ENCODE measurements at regions not wholly inside any gene's neighbourhood (a gene's known extent, or its start where the extent isn't known, plus 50 kb on each side); places are given as distances from the start of the nearest gene placed in this dataset.

GRCh38 chr3:153897842-153898241, 223.3 kb upstream of the ARHGEF26 start:
- no peaks in the 10 kb centered on the region for H4K20me1 ChIP-seq (replicated peaks; ENCODE audit: control insufficient read depth, extremely low read depth, insufficient read depth, low read length)
- no peak overlapping the region for H3K4me3 ChIP-seq (replicated peaks in 1 of 3; ENCODE audit: insufficient read depth in 1 of 3, low read depth in 1 of 3, low read length in 3 of 3)
- ChIA-PET CTCF (interaction anchor here (1.6 kb wide), 1 partner anchor 9 kb away, joined by 4 read pairs; no protein-coding TSS in a partner anchor), POLR2A (no interaction called here)
- no TSS peak for BruUV-seq (replicated peaks)
- no peaks in the 10 kb centered on the region for H3K36me3 ChIP-seq (ENCODE audit: control insufficient read depth in 2 of 2, extremely low read depth in 1 of 2, insufficient read depth in 2 of 2, low read length in 2 of 2)
- H2AFZ ChIP-seq (ENCODE audit: low read depth, low read length): no peak overlapping the region
- TF ChIP-seq JUN (IDR thresholded peaks at IDR 0.05; ENCODE audit: borderline replicate concordance, insufficient read depth, insufficient read length, low read depth) (no peak), GATA2 (IDR thresholded peaks at IDR 0.05; ENCODE audit: insufficient read depth, insufficient read length, low read depth, low read length) (no peak), EZH2 (IDR thresholded peaks at IDR 0.05; ENCODE audit: borderline replicate concordance, low read depth, low read length, severe bottlenecking) (no peak), POLR2AphosphoS5 (IDR thresholded peaks at IDR 0.05; ENCODE audit: insufficient read depth, low read depth, low read length) (no peak)
- dilution Hi-C loops (cut with MboI; ENCODE audit: extremely low pct_ligation_motif_present, low sequenced_read_pairs): no loop called here
- no peaks in the 10 kb centered on the region for H3K4me1 ChIP-seq (ENCODE audit: control insufficient read depth, extremely low read depth, insufficient read depth, low read length)
- intact Hi-C loops (cut with micrococcal nuclease): loop anchor here (10.0 kb wide), 1 partner anchor 733 kb away; the partner anchor contains the start of gene RAP2B
- no peak for DNase-seq (ENCODE audit: low read depth, low spot score)
- no peaks in the 10 kb centered on the region for H3K9me1 ChIP-seq (replicated peaks; ENCODE audit: control insufficient read depth, extremely low read depth, insufficient read depth, low read length)
- FAIRE-seq: no peak
- H3K27ac ChIP-seq (ENCODE audit: insufficient read depth, low read depth, low read length): no peak overlapping the region
- no peaks in the 10 kb centered on the region for H3K27me3 ChIP-seq (ENCODE audit: control insufficient read depth in 2 of 2, insufficient read depth in 2 of 2, low read length in 2 of 2)
- no peak overlapping the region for H3K9ac ChIP-seq (replicated peaks; ENCODE audit: extremely low read depth, insufficient read depth, low read length)
- H3K79me2 ChIP-seq (ENCODE audit: control insufficient read depth, insufficient read depth, low read length): no peaks in the 10 kb centered on the region
- H3K9me3 ChIP-seq (replicated peaks; ENCODE audit: control insufficient read depth, insufficient read depth, low read length): no peaks in the 10 kb centered on the region
- H3K4me2 ChIP-seq (ENCODE audit: insufficient read depth, low read length): no peak overlapping the region

- Histone ChIP-seq H3K9me1 (replicated peaks; ENCODE audit: control insufficient read depth, extremely low read depth, insufficient read depth, low read length) (no peaks in the 10 kb centered on the region), H3K36me3 (ENCODE audit: control insufficient read depth in 2 of 2, extremely low read depth in 1 of 2, insufficient read depth in 2 of 2, low read length in 2 of 2) (no peaks in the 10 kb centered on the region), H3K27me3 (ENCODE audit: control insufficient read depth in 2 of 2, insufficient read depth in 2 of 2, low read length in 2 of 2) (no peaks in the 10 kb centered on the region), H4K20me1 (replicated peaks; ENCODE audit: control insufficient read depth, extremely low read depth, insufficient read depth, low read length) (no peaks in the 10 kb centered on the region), H3K4me1 (ENCODE audit: control insufficient read depth, extremely low read depth, insufficient read depth, low read length) (no peaks in the 10 kb centered on the region), H3K4me3 (replicated peaks in 1 of 3; ENCODE audit: insufficient read depth in 1 of 3, low read depth in 1 of 3, low read length in 3 of 3) (no peak overlapping the region), H3K27ac (ENCODE audit: insufficient read depth, low read depth, low read length) (no peak overlapping the region), H2AFZ (ENCODE audit: low read depth, low read length) (no peak overlapping the region), H3K9ac (replicated peaks; ENCODE audit: extremely low read depth, insufficient read depth, low read length) (no peak overlapping the region), H3K4me2 (ENCODE audit: insufficient read depth, low read length) (no peak overlapping the region), H3K9me3 (replicated peaks; ENCODE audit: control insufficient read depth, insufficient read depth, low read length) (no peaks in the 10 kb centered on the region), H3K79me2 (ENCODE audit: control insufficient read depth, insufficient read depth, low read length) (no peaks in the 10 kb centered on the region)
- TF ChIP-seq POLR2A (IDR thresholded peaks at IDR 0.05; ENCODE audit: low read depth, low read length): no peak
- TF ChIP-seq GATA2 (IDR thresholded peaks at IDR 0.05; ENCODE audit: insufficient read depth, insufficient read length, low read depth, low read length): no peak
- TF ChIP-seq FOS (IDR thresholded peaks at IDR 0.05; ENCODE audit: borderline replicate concordance, insufficient read depth, low read length): no peak
- TF ChIP-seq MAX (IDR thresholded peaks at IDR 0.05; ENCODE audit: insufficient read depth, insufficient read length): no peak
- no peak for TF ChIP-seq MYC (IDR thresholded peaks at IDR 0.05; ENCODE audit: low read depth, low read length)
- no peak for TF ChIP-seq POLR2AphosphoS5 (IDR thresholded peaks at IDR 0.05; ENCODE audit: insufficient read depth, low read depth, low read length)
- no peak for TF ChIP-seq JUN (IDR thresholded peaks at IDR 0.05; ENCODE audit: borderline replicate concordance, insufficient read depth, insufficient read length, low read depth)
- no peak for TF ChIP-seq CTCF (IDR thresholded peaks at IDR 0.05; ENCODE audit: extremely low read depth in 1 of 2, insufficient read depth in 1 of 2, low read depth in 1 of 2, low read length in 2 of 2)
- TF ChIP-seq EZH2 (IDR thresholded peaks at IDR 0.05; ENCODE audit: borderline replicate concordance, low read depth, low read length, severe bottlenecking): no peak
- dilution Hi-C loops (cut with MboI; ENCODE audit: extremely low pct_ligation_motif_present, low sequenced_read_pairs) (no loop called here), intact Hi-C loops (cut with micrococcal nuclease) (no loop called here)
- no TSS peak for BruUV-seq (replicated peaks)
- no peak for FAIRE-seq
- CTCF ChIA-PET: interaction anchor here (1.0 to 1.2 kb wide), 2 partner anchors 115 to 133 kb away, joined by 3 to 5 read pairs; no protein-coding TSS in a partner anchor
- POLR2A ChIA-PET: no interaction called here
- DNase-seq (ENCODE audit: low read depth, low spot score): no peak
These were observed 220.0 kb upstream of the ARHGEF26 start for GRCh38 chr3:153901152-153901551.
